Esophagus squamous epithelium (tissue), 4 donors: ENCODE measurements at regions not wholly inside any gene's neighbourhood (a gene's known extent, or its start where the extent isn't known, plus 50 kb on each side); places are given as distances from the start of the nearest gene placed in this dataset.

Source experiments
- CTCF ChIP-seq, 6 experiments: fragments of 450-650 bp in 4 of 6; fragments of 200-600 bp in 2 of 6; sonication (generic) in 2 of 6; IDR thresholded peaks; one replicate each; pipeline ENCODE4 v1.5.1; 2016 to 2019; ENCODE audit warnings: antibody characterized with exemption in 6 of 6, mild to moderate bottlenecking in 4 of 6, moderate library complexity in 4 of 6
- POLR2A ChIP-seq, 4 donors: fragments of 450-650 bp; IDR thresholded peaks; one replicate each; pipeline ENCODE4 v1.6.1; 2017; ENCODE audit warnings: antibody characterized with exemption in 4 of 4, mild to moderate bottlenecking in 4 of 4, moderate library complexity in 3 of 4

GRCh38 chr5:110203661-110204060 lies 513.9 kb downstream of the MAN2A1 start:
- TF ChIP-seq CTCF (IDR thresholded peaks at IDR 0.05) (no peak), POLR2A (IDR thresholded peaks at IDR 0.05) (no peak)
